OCI-LY1 (cell line): ENCODE measurements at regions not wholly inside any gene's neighbourhood (a gene's known extent, or its start where the extent isn't known, plus 50 kb on each side); places are given as distances from the start of the nearest gene placed in this dataset.

Source experiments
- CTCF ChIP-seq: fragments of 200-600 bp; sonication (generic), shearing (Covaris generic); IDR thresholded peaks from 2 replicates; pipeline ENCODE4 v1.5.1; 2017; ENCODE audit warnings: mild to moderate bottlenecking, antibody characterized with exemption, low read length, moderate library complexity, mixed read lengths
- EZH2 ChIP-seq: fragments of 200-600 bp; sonication (generic), shearing (Covaris generic); IDR thresholded peaks from 2 replicates; pipeline ENCODE4 v1.8.0; 2017; ENCODE audit warnings: borderline replicate concordance, mixed run types, mild to moderate bottlenecking, antibody characterized with exemption, low read length, moderate library complexity, mixed read lengths

- no peak for TF ChIP-seq CTCF
- no peak for TF ChIP-seq EZH2
These were observed 1380.5 kb upstream of the ATXN8OS start for GRCh38 chr13:68727165-68727564.
